ENCODE measurements at regions not wholly inside any gene's neighbourhood (a gene's known extent, or its start where the extent isn't known, plus 50 kb on each side); places are given as distances from the start of the nearest gene placed in this dataset.

- TF ChIP-seq CTCF (IDR thresholded peaks at IDR 0.05; ENCODE audit: borderline replicate concordance, control extremely low read depth, extremely low read depth, insufficient read depth, missing control alignments), result no peak
- no peak for DNase-seq (ENCODE audit: low spot score)
- in situ Hi-C loops (cut with MboI; ENCODE audit: low sequenced_read_pairs, unreplicated experiment), result no loop called here
These were observed 596.3 kb upstream of the ARPP21 start for GRCh38 chr3:35043040-35043439.

GRCh38 chr3:35044190-35044589 is 595.1 kb upstream of the ARPP21 start:
- no peak for TF ChIP-seq CTCF (IDR thresholded peaks at IDR 0.05; ENCODE audit: borderline replicate concordance, control extremely low read depth, extremely low read depth, insufficient read depth, missing control alignments)
- in situ Hi-C loops (cut with MboI; ENCODE audit: low sequenced_read_pairs, unreplicated experiment), result no loop called here
- no peak for DNase-seq (ENCODE audit: low spot score)

GRCh38 chr3:35045118-35045517 is 594.2 kb upstream of the ARPP21 start:
- DNase-seq (ENCODE audit: low spot score), result no peak
- TF ChIP-seq CTCF (IDR thresholded peaks at IDR 0.05; ENCODE audit: borderline replicate concordance, control extremely low read depth, extremely low read depth, insufficient read depth, missing control alignments), result no peak
- in situ Hi-C loops (cut with MboI; ENCODE audit: low sequenced_read_pairs, unreplicated experiment), result no loop called here

GRCh38 chr3:35064761-35065160 is 574.6 kb upstream of the ARPP21 start:
- no peak for DNase-seq (ENCODE audit: low spot score)
- no peak for TF ChIP-seq CTCF (IDR thresholded peaks at IDR 0.05; ENCODE audit: borderline replicate concordance, control extremely low read depth, extremely low read depth, insufficient read depth, missing control alignments)
- in situ Hi-C loops (cut with MboI; ENCODE audit: low sequenced_read_pairs, unreplicated experiment), result no loop called here

- no peak for TF ChIP-seq CTCF (IDR thresholded peaks at IDR 0.05; ENCODE audit: borderline replicate concordance, control extremely low read depth, extremely low read depth, insufficient read depth, missing control alignments)
- in situ Hi-C loops (cut with MboI; ENCODE audit: low sequenced_read_pairs, unreplicated experiment), result no loop called here
These were observed 573.4 kb upstream of the ARPP21 start for GRCh38 chr3:35065891-35066290.

GRCh38 chr3:35067750-35068149 is 571.6 kb upstream of the ARPP21 start:
- in situ Hi-C loops (cut with MboI; ENCODE audit: low sequenced_read_pairs, unreplicated experiment), result no loop called here
- no peak for TF ChIP-seq CTCF (IDR thresholded peaks at IDR 0.05; ENCODE audit: borderline replicate concordance, control extremely low read depth, extremely low read depth, insufficient read depth, missing control alignments)

More at GRCh38 chr3:35065891-35066290, 573.4 kb upstream of the ARPP21 start:
- no peak for DNase-seq (ENCODE audit: low spot score)

GRCh38 chr3:35070088-35070487 is 569.2 kb upstream of the ARPP21 start:
- no peak for DNase-seq (ENCODE audit: low spot score)
- TF ChIP-seq CTCF (IDR thresholded peaks at IDR 0.05; ENCODE audit: borderline replicate concordance, control extremely low read depth, extremely low read depth, insufficient read depth, missing control alignments), result no peak
- in situ Hi-C loops (cut with MboI; ENCODE audit: low sequenced_read_pairs, unreplicated experiment), result no loop called here

More at GRCh38 chr3:35067750-35068149, 571.6 kb upstream of the ARPP21 start:
- no peak for DNase-seq (ENCODE audit: low spot score)
